OCI-LY7 (cell line): ENCODE measurements at regions not wholly inside any gene's neighbourhood (a gene's known extent, or its start where the extent isn't known, plus 50 kb on each side); places are given as distances from the start of the nearest gene placed in this dataset.

Experiments
- BruUV-seq: library from RNA; stranded (reverse); fragments of 400-500 nt; replicated peaks from 2 replicates; lab custom pipeline; 2021; lab: Mats Ljungman, UMichigan
- CTCF ChIA-PET: fragments of 300-600 bp; sonication (Branson Sonifier 250); formaldehyde crosslinking; loops from one replicate; lab custom pipeline; 2022; ENCODE audit warnings: antibody characterized with exemption; ENCODE audit not compliant: unreplicated experiment; lab: Charles Lee
- POLR2A ChIA-PET: fragments of 300-600 bp; sonication (Branson Sonifier 250); formaldehyde crosslinking; loops from one replicate; lab custom pipeline; 2022; ENCODE audit warnings: antibody characterized with exemption; lab: Charles Lee
- DNase-seq: peaks from one replicate; pipeline ENCODE4 v3.0.0-alpha.2; 2015; ENCODE audit warnings: low spot score
- H2AFZ ChIP-seq: fragments of 200-600 bp; sonication (generic), shearing (Covaris generic); 2 replicates; pipeline ENCODE4 v1.6.1; 2014; ENCODE audit warnings: mild to moderate bottlenecking, antibody characterized with exemption, low read length, moderate library complexity
- H3K27ac ChIP-seq: fragments of 200-600 bp; sonication (generic); 2 replicates; pipeline ENCODE4 v1.5.1; 2014; ENCODE audit warnings: mixed run types, low read depth, mild to moderate bottlenecking, moderate library complexity, low read length, inconsistent platforms; ENCODE audit not compliant: poor library complexity, severe bottlenecking
- H3K36me3 ChIP-seq: fragments of 200-600 bp; sonication (generic); 2 replicates; pipeline ENCODE4 v1.6.1; 2014; ENCODE audit warnings: mild to moderate bottlenecking, antibody characterized with exemption, low read length, moderate library complexity, mixed read lengths; ENCODE audit not compliant: insufficient read depth
- H3K4me1 ChIP-seq: fragments of 200-600 bp; sonication (generic); 2 replicates; pipeline ENCODE4 v1.5.1; 2014; ENCODE audit warnings: mild to moderate bottlenecking, low read length; ENCODE audit not compliant: insufficient read depth, poor library complexity, severe bottlenecking
- H3K4me2 ChIP-seq: fragments of 200-600 bp; sonication (generic); 2 replicates; pipeline ENCODE4 v1.6.1; 2014; ENCODE audit warnings: mild to moderate bottlenecking, low read length
- H3K4me3 ChIP-seq: fragments of 200-600 bp; sonication (generic); 2 replicates; pipeline ENCODE4 v1.5.1; 2014; ENCODE audit warnings: mild to moderate bottlenecking, low read depth, low read length; ENCODE audit not compliant: poor library complexity, severe bottlenecking
- H3K79me2 ChIP-seq: fragments of 200-600 bp; sonication (generic); 2 replicates; pipeline ENCODE4 v1.6.1; 2016; ENCODE audit warnings: low read depth, mild to moderate bottlenecking, low read length, moderate library complexity, mixed read lengths; ENCODE audit not compliant: insufficient read depth
- H3K9me2 ChIP-seq: fragments of 200-600 bp; sonication (generic); 2 replicates; pipeline ENCODE4 v1.6.1; 2016; ENCODE audit warnings: mild to moderate bottlenecking, low read length, mixed read lengths; ENCODE audit not compliant: insufficient read depth
- H3K9me3 ChIP-seq: fragments of 200-600 bp; sonication (generic); 2 replicates; pipeline ENCODE4 v1.6.1; 2014; ENCODE audit warnings: mild to moderate bottlenecking, mixed run types, low read length, mixed read lengths
- H4K20me1 ChIP-seq: fragments of 200-600 bp; sonication (generic); 2 replicates; pipeline ENCODE4 v1.6.1; 2014; ENCODE audit warnings: mild to moderate bottlenecking, antibody characterized with exemption, low read length, moderate library complexity, mixed read lengths; ENCODE audit not compliant: insufficient read depth
- CTCF ChIP-seq: fragments of 200-600 bp; sonication (generic); conservative IDR thresholded peaks from 2 replicates; pipeline ENCODE4 v1.5.1; 2014; ENCODE audit warnings: mild to moderate bottlenecking, antibody characterized with exemption, low read length, moderate library complexity, mixed read lengths
- EZH2phosphoT487 ChIP-seq: fragments of 200-600 bp; sonication (generic); IDR thresholded peaks from 2 replicates; pipeline ENCODE4 v1.6.1; 2018; ENCODE audit warnings: low read depth, borderline replicate concordance, mild to moderate bottlenecking, mixed run types, antibody characterized with exemption, low read length, moderate library complexity, mixed read lengths
- intact Hi-C: fragments of 100-400 bp; cut with micrococcal nuclease; formaldehyde crosslinking; loops from one replicate; pipeline ENCODE4 v1.10.0; 2022; ENCODE audit not compliant: unreplicated experiment

GRCh38 chr22:27278946-27279345, 522.6 kb downstream of the MN1 start:
- no TSS peak for BruUV-seq
- Histone ChIP-seq H3K27ac (no peak overlapping the region), H3K4me3 (no peak overlapping the region), H3K79me2 (no peaks in the 10 kb centered on the region), H4K20me1 (no peaks in the 10 kb centered on the region), H3K4me1 (peaks cover 5% of the 10 kb centered on the region), H3K36me3 (no peaks in the 10 kb centered on the region), H3K9me3 (peaks cover 10% of the 10 kb centered on the region), H3K4me2 (no peak overlapping the region), H3K9me2 (no peaks in the 10 kb centered on the region), H2AFZ (no peak overlapping the region)
- ChIA-PET CTCF (no interaction called here), POLR2A (no interaction called here)
- TF ChIP-seq EZH2phosphoT487 (no peak), CTCF (no peak)
- no peak for DNase-seq
- intact Hi-C loops, result no loop called here

GRCh38 chr22:27283240-27283639, 518.3 kb downstream of the MN1 start:
- Histone ChIP-seq H3K9me2 (no peaks in the 10 kb centered on the region), H4K20me1 (no peaks in the 10 kb centered on the region), H3K27ac (no peak overlapping the region), H3K4me3 (no peak overlapping the region), H3K4me1 (peaks cover 6% of the 10 kb centered on the region), H3K36me3 (no peaks in the 10 kb centered on the region), H3K4me2 (no peak overlapping the region), H3K79me2 (no peaks in the 10 kb centered on the region), H3K9me3 (peaks cover 10% of the 10 kb centered on the region), H2AFZ (peak overlapping the region; percentile 36; the same call in 1 of the 2 replicates)
- DNase-seq, result no peak
- ChIA-PET POLR2A (no interaction called here), CTCF (no interaction called here)
- TF ChIP-seq EZH2phosphoT487 (no peak), CTCF (no peak)
- BruUV-seq, result no TSS peak
- intact Hi-C loops, result no loop called here

GRCh38 chr22:27283714-27284113, 517.8 kb downstream of the MN1 start:
- Histone ChIP-seq H3K9me3 (peaks cover 10% of the 10 kb centered on the region), H3K79me2 (no peaks in the 10 kb centered on the region), H3K4me3 (no peak overlapping the region), H3K4me1 (peaks cover 6% of the 10 kb centered on the region), H3K4me2 (no peak overlapping the region), H3K27ac (no peak overlapping the region), H2AFZ (peak overlapping the region; percentile 36; the same call in 1 of the 2 replicates), H3K36me3 (no peaks in the 10 kb centered on the region), H3K9me2 (no peaks in the 10 kb centered on the region), H4K20me1 (no peaks in the 10 kb centered on the region)
- intact Hi-C loops, result no loop called here
- no TSS peak for BruUV-seq
- CTCF ChIA-PET, result no interaction called here
- POLR2A ChIA-PET, result no interaction called here
- no peak for TF ChIP-seq CTCF
- TF ChIP-seq EZH2phosphoT487, result no peak
- peak; percentile 53 for DNase-seq
